OCI-LY7 (cell line): ENCODE measurements at regions not wholly inside any gene's neighbourhood (a gene's known extent, or its start where the extent isn't known, plus 50 kb on each side); places are given as distances from the start of the nearest gene placed in this dataset.

Source experiments
- BruUV-seq: library from RNA; stranded (reverse); fragments of 400-500 nt; replicated peaks from 2 replicates; lab custom pipeline; 2021; lab: Mats Ljungman, UMichigan
- CTCF ChIA-PET: fragments of 300-600 bp; sonication (Branson Sonifier 250); formaldehyde crosslinking; loops from one replicate; lab custom pipeline; 2022; ENCODE audit warnings: antibody characterized with exemption; ENCODE audit not compliant: unreplicated experiment; lab: Charles Lee
- POLR2A ChIA-PET: fragments of 300-600 bp; sonication (Branson Sonifier 250); formaldehyde crosslinking; loops from one replicate; lab custom pipeline; 2022; ENCODE audit warnings: antibody characterized with exemption; lab: Charles Lee
- DNase-seq: peaks from one replicate; pipeline ENCODE4 v3.0.0-alpha.2; 2015; ENCODE audit warnings: low spot score
- H2AFZ ChIP-seq: fragments of 200-600 bp; sonication (generic), shearing (Covaris generic); 2 replicates; pipeline ENCODE4 v1.6.1; 2014; ENCODE audit warnings: mild to moderate bottlenecking, antibody characterized with exemption, low read length, moderate library complexity
- H3K27ac ChIP-seq: fragments of 200-600 bp; sonication (generic); 2 replicates; pipeline ENCODE4 v1.5.1; 2014; ENCODE audit warnings: mixed run types, low read depth, mild to moderate bottlenecking, moderate library complexity, low read length, inconsistent platforms; ENCODE audit not compliant: poor library complexity, severe bottlenecking
- H3K36me3 ChIP-seq: fragments of 200-600 bp; sonication (generic); 2 replicates; pipeline ENCODE4 v1.6.1; 2014; ENCODE audit warnings: mild to moderate bottlenecking, antibody characterized with exemption, low read length, moderate library complexity, mixed read lengths; ENCODE audit not compliant: insufficient read depth
- H3K4me1 ChIP-seq: fragments of 200-600 bp; sonication (generic); 2 replicates; pipeline ENCODE4 v1.5.1; 2014; ENCODE audit warnings: mild to moderate bottlenecking, low read length; ENCODE audit not compliant: insufficient read depth, poor library complexity, severe bottlenecking
- H3K4me2 ChIP-seq: fragments of 200-600 bp; sonication (generic); 2 replicates; pipeline ENCODE4 v1.6.1; 2014; ENCODE audit warnings: mild to moderate bottlenecking, low read length
- H3K4me3 ChIP-seq: fragments of 200-600 bp; sonication (generic); 2 replicates; pipeline ENCODE4 v1.5.1; 2014; ENCODE audit warnings: mild to moderate bottlenecking, low read depth, low read length; ENCODE audit not compliant: poor library complexity, severe bottlenecking
- H3K79me2 ChIP-seq: fragments of 200-600 bp; sonication (generic); 2 replicates; pipeline ENCODE4 v1.6.1; 2016; ENCODE audit warnings: low read depth, mild to moderate bottlenecking, low read length, moderate library complexity, mixed read lengths; ENCODE audit not compliant: insufficient read depth
- H3K9me2 ChIP-seq: fragments of 200-600 bp; sonication (generic); 2 replicates; pipeline ENCODE4 v1.6.1; 2016; ENCODE audit warnings: mild to moderate bottlenecking, low read length, mixed read lengths; ENCODE audit not compliant: insufficient read depth
- H3K9me3 ChIP-seq: fragments of 200-600 bp; sonication (generic); 2 replicates; pipeline ENCODE4 v1.6.1; 2014; ENCODE audit warnings: mild to moderate bottlenecking, mixed run types, low read length, mixed read lengths
- H4K20me1 ChIP-seq: fragments of 200-600 bp; sonication (generic); 2 replicates; pipeline ENCODE4 v1.6.1; 2014; ENCODE audit warnings: mild to moderate bottlenecking, antibody characterized with exemption, low read length, moderate library complexity, mixed read lengths; ENCODE audit not compliant: insufficient read depth
- EZH2phosphoT487 ChIP-seq: fragments of 200-600 bp; sonication (generic); IDR thresholded peaks from 2 replicates; pipeline ENCODE4 v1.6.1; 2018; ENCODE audit warnings: low read depth, borderline replicate concordance, mild to moderate bottlenecking, mixed run types, antibody characterized with exemption, low read length, moderate library complexity, mixed read lengths
- intact Hi-C: fragments of 100-400 bp; cut with micrococcal nuclease; formaldehyde crosslinking; loops from one replicate; pipeline ENCODE4 v1.10.0; 2022; ENCODE audit not compliant: unreplicated experiment
- TF ChIP-seq, protein P1 (sequence below): fragments of 200-600 bp; sonication (generic); conservative IDR thresholded peaks from 2 replicates; pipeline ENCODE4 v1.5.1; 2014; ENCODE audit warnings: mild to moderate bottlenecking, antibody characterized with exemption, low read length, moderate library complexity, mixed read lengths

- no TSS peak for BruUV-seq
- intact Hi-C loops, result no loop called here
- H3K36me3 ChIP-seq, result no peaks in the 10 kb centered on the region
- TF ChIP-seq EZH2phosphoT487, result no peak
- TF ChIP-seq, protein P1, sequence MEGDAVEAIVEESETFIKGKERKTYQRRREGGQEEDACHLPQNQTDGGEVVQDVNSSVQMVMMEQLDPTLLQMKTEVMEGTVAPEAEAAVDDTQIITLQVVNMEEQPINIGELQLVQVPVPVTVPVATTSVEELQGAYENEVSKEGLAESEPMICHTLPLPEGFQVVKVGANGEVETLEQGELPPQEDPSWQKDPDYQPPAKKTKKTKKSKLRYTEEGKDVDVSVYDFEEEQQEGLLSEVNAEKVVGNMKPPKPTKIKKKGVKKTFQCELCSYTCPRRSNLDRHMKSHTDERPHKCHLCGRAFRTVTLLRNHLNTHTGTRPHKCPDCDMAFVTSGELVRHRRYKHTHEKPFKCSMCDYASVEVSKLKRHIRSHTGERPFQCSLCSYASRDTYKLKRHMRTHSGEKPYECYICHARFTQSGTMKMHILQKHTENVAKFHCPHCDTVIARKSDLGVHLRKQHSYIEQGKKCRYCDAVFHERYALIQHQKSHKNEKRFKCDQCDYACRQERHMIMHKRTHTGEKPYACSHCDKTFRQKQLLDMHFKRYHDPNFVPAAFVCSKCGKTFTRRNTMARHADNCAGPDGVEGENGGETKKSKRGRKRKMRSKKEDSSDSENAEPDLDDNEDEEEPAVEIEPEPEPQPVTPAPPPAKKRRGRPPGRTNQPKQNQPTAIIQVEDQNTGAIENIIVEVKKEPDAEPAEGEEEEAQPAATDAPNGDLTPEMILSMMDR, result no peak
- no peak overlapping the region for H3K27ac ChIP-seq
- POLR2A ChIA-PET, result interaction anchor here (0.6 to 0.7 kb wide), 2 partner anchors 144 to 386 kb away, joined by 3 to 4 read pairs; no protein-coding TSS in a partner anchor
- no peaks in the 10 kb centered on the region for H3K4me1 ChIP-seq
- CTCF ChIA-PET, result no interaction called here
- H2AFZ ChIP-seq, result no peak overlapping the region
- H3K9me3 ChIP-seq, result no peaks in the 10 kb centered on the region
- no peak overlapping the region for H3K4me3 ChIP-seq
- no peaks in the 10 kb centered on the region for H4K20me1 ChIP-seq
- DNase-seq, result no peak
- no peak overlapping the region for H3K4me2 ChIP-seq
- no peaks in the 10 kb centered on the region for H3K79me2 ChIP-seq
- no peaks in the 10 kb centered on the region for H3K9me2 ChIP-seq
Observed at GRCh38 chr1:78301141-78301540, 189.6 kb upstream of the PTGFR start.

- ChIA-PET POLR2A (interaction anchor here (0.6 kb wide), 1 partner anchor 174 kb away, joined by 3 read pairs; no protein-coding TSS in a partner anchor), CTCF (no interaction called here)
- Histone ChIP-seq H3K79me2 (no peaks in the 10 kb centered on the region), H3K4me3 (no peak overlapping the region), H3K36me3 (no peaks in the 10 kb centered on the region), H4K20me1 (no peaks in the 10 kb centered on the region), H3K27ac (no peak overlapping the region), H3K9me2 (no peaks in the 10 kb centered on the region), H3K9me3 (no peaks in the 10 kb centered on the region), H3K4me2 (no peak overlapping the region), H2AFZ (no peak overlapping the region), H3K4me1 (no peaks in the 10 kb centered on the region)
- intact Hi-C loops, result no loop called here
- TF ChIP-seq EZH2phosphoT487, result no peak
- TF ChIP-seq, protein P1, result no peak
- DNase-seq, result no peak
- no TSS peak for BruUV-seq
Observed at GRCh38 chr1:78303620-78304019, 187.2 kb upstream of the PTGFR start.

GRCh38 chr1:78304341-78304740, 186.4 kb upstream of the PTGFR start:
- TF ChIP-seq EZH2phosphoT487, result no peak
- TF ChIP-seq, protein P1, result no peak

More at GRCh38 chr1:78304341-78304740, 186.4 kb upstream of the PTGFR start:
- H3K9me3 ChIP-seq, result no peaks in the 10 kb centered on the region
- H3K4me2 ChIP-seq, result no peak overlapping the region
- no peak overlapping the region for H3K27ac ChIP-seq
- no peak for DNase-seq
- CTCF ChIA-PET, result no interaction called here
- no TSS peak for BruUV-seq
- H3K36me3 ChIP-seq, result no peaks in the 10 kb centered on the region
- H3K79me2 ChIP-seq, result no peaks in the 10 kb centered on the region
- no peaks in the 10 kb centered on the region for H3K9me2 ChIP-seq
- POLR2A ChIA-PET, result interaction anchor here (0.6 kb wide), 1 partner anchor 658 kb away, joined by 4 read pairs; no protein-coding TSS in a partner anchor
- no peak overlapping the region for H2AFZ ChIP-seq
- no peak overlapping the region for H3K4me3 ChIP-seq
- H3K4me1 ChIP-seq, result no peaks in the 10 kb centered on the region
- intact Hi-C loops, result no loop called here
- no peaks in the 10 kb centered on the region for H4K20me1 ChIP-seq
